ENCODE measurements at regions not wholly inside any gene's neighbourhood (a gene's known extent, or its start where the extent isn't known, plus 50 kb on each side); places are given as distances from the start of the nearest gene placed in this dataset.
"Not testable (repeated sequence)": the region's sequence is repeated elsewhere in the genome, so short reads cannot be mapped to it uniquely, and the experiment has no call there.

GRCh38 chr3:22373182-22373581 lies 622.2 kb upstream of the ZNF385D start:
- no peak overlapping the region for H3K4me3 ChIP-seq (ENCODE audit: low read depth, low read length)

DNA sequence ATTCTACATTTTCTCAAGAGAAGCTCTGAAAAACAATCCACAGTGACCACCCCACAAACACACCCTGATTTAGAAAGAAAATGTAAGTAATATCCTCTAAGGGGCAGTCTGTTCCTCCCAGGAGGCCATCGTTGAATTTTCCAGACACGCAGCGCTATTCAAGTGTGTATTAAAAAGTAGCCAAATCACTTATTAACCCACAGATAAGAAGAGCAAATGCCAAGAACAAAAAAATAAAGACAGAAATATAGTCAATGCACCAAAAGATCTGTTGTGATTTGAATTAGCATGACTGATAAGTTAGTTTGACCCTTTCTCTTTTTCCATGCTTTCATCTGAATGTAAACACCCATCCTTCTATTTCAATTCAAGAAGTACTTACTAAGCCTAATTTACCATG lies 622.8 kb upstream of the ZNF385D start:
- no peak overlapping the region for H3K4me3 ChIP-seq (ENCODE audit: low read depth, low read length)

DNA sequence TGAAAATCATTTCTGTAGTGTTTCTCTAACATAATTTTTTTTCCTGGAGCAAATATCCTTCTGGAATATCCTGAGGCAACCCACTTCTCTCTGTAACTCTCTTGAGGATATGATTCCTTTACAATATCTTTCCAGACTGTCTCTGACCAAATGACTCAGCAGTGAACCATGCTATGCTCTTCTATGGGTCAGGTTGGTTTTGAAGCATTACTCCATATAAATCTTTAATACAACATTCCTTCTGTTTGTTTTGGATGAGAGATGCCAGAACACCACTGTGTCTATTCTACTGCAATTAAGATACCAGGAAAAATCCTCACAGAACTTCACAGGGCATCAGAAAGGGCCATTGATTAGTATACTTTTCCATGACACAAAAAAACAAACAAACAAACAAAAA lies 626.4 kb upstream of the ZNF385D start:
- H3K4me3 ChIP-seq (ENCODE audit: low read depth, low read length) = no peak overlapping the region

DNA sequence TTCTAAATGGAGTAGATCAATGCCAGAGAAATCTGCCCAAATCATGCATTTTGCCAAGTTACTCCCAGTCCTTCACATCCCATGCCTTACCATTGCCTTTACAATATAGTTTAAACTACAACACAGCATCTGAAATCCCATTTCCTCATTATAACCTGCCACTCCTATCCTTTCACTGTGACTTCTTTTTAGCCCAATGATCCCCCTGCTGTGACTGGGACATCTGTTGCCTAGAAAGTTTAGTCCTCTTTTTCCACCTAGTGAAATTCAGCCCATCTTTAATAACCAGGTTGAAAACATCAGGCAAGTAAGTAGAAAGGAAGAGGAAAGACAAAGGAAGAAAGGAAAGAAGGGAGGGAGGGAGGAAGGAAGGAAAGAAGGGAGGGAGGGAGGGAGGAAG lies 627.9 kb upstream of the ZNF385D start:
- no peak overlapping the region for H3K4me3 ChIP-seq (ENCODE audit: low read depth, low read length)

DNA sequence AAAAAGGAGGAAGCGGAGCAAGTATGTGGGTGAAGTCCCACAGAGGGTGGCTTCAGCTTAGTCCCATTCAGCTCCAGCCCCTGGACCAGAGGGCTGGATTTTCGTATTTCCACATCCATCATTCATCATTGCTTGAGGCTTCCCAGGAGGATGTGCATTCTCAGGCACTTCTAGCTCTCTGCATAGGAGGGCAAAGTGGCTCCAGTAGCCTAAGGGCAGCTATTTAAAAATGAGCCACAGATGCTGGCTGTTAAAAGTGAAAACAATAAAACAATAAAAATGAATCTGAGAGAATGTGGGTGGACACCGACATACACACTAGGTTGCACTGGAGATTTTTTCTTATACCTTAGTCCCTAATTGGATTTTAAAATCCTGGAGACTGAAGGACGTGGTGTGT lies 629.2 kb upstream of the ZNF385D start:
- H3K4me3 ChIP-seq (ENCODE audit: low read depth, low read length) = no peak overlapping the region

GRCh38 chr3:22381564-22381963 lies 630.6 kb upstream of the ZNF385D start:
- H3K4me3 ChIP-seq (ENCODE audit: low read depth, low read length) = not testable (repeated sequence)

- no peak overlapping the region for H3K4me3 ChIP-seq (ENCODE audit: low read depth, low read length)
Measured at GRCh38 chr3:22383285-22383684, 632.3 kb upstream of the ZNF385D start.

- H3K4me3 ChIP-seq (ENCODE audit: low read depth, low read length) = no peak overlapping the region
Measured at GRCh38 chr3:22386107-22386506, 635.1 kb upstream of the ZNF385D start.

- no peak overlapping the region for H3K4me3 ChIP-seq (ENCODE audit: low read depth, low read length)
Measured at GRCh38 chr3:22392286-22392685, 641.3 kb upstream of the ZNF385D start.

GRCh38 chr3:22392859-22393258 lies 641.8 kb upstream of the ZNF385D start:
- no peak overlapping the region for H3K4me3 ChIP-seq (ENCODE audit: low read depth, low read length)

DNA sequence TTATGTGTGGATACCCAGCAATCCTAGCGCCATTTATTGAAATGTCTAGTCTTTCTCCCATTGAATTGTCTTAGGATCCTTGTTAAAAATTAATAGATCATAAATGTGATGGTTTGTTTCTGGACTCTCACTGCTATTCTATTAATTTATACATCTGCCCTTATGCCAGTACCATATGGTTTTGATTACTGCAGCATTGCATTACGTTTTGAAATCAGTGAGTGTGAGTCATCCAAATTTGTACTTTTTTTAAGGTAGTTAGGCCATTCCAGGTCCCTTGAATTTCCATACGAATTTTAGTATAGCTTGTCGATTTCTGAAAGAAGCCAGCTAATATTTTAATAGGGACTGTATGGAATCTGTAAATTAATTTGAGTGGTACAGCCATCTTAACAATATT lies 648.6 kb upstream of the ZNF385D start:
- H3K4me3 ChIP-seq (ENCODE audit: low read depth, low read length) = no peak overlapping the region

GRCh38 chr3:22401499-22401898 lies 650.5 kb upstream of the ZNF385D start:
- H3K4me3 ChIP-seq (ENCODE audit: low read depth, low read length) = no peak overlapping the region

GRCh38 chr3:22414239-22414638 lies 663.2 kb upstream of the ZNF385D start:
- no peak overlapping the region for H3K4me3 ChIP-seq (ENCODE audit: low read depth, low read length)

DNA sequence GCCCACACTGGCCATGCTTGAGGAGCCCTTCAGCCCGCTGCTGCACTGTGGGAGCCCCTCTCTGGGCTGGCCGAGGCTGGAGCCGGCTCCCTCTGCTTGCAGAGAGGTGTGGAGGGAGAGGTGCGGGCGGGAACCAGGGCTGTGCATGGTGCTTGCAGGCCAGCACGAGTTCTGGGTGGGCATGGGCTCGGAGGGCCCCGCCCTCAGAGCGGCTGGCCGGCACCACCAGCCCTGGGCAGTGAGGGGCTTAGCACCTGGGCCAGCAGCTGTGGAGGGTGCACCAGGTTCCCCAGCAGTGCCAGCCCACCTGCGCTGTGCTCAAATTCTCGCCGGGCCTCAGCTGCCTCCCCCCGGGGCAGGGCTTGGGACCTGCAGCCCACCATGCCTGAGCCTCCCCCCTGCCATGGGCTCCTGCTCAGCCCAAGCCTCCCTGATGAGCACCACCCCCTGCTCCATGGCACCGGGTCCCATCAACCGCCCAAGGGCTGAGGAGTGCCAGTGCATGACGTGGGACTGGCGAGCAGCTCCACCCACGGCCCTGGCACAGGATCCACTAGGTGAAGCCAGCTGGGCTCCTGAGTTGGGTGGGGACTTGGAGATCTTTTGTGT lies 665.9 kb upstream of the ZNF385D start:
- H3K4me3 ChIP-seq (ENCODE audit: low read depth, low read length) = not testable (repeated sequence)

GRCh38 chr3:22419261-22419660 lies 668.3 kb upstream of the ZNF385D start:
- no peak overlapping the region for H3K4me3 ChIP-seq (ENCODE audit: low read depth, low read length)

DNA sequence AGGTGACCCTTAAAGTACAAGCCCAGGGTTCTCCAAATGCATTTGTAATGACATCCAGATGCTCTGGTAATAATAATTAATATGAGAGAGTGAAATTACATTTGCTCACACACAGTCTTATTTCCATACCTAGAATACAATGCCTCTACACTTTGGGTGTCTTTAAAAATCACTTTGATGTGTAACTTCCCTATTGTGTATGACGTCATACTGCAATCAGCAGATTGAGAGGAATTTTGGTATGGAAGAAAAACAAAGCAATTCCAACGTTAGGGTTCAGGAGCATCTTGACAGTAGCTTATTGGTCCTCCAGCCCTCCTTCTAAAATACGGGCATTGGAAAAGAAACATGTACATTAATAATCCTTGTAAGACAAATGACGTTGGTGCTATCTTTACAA lies 670.6 kb upstream of the ZNF385D start:
- H3K4me3 ChIP-seq (ENCODE audit: low read depth, low read length) = no peak overlapping the region

DNA sequence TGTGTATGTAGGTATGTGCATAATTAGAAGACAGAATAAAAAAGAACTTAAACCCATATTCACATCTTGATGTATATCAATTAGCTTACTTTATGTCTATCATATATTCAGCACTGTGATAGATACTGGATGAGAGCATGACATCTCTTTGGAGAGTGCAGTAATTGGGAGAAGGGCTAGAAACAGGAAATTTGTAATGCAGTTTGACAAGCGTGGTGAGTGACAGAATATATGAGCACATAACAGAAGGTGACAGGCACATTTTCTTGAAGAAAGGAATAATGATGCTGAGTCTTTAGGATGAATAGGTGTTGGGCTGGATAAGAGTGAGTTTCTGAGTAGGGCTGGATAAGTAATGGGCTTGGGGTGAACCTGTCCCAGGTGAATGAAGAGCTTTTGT lies 680.3 kb upstream of the ZNF385D start:
- H3K4me3 ChIP-seq (ENCODE audit: low read depth, low read length) = no peak overlapping the region

GRCh38 chr3:22439626-22440025 lies 688.6 kb upstream of the ZNF385D start:
- H3K4me3 ChIP-seq (ENCODE audit: low read depth, low read length) = no peak overlapping the region

DNA sequence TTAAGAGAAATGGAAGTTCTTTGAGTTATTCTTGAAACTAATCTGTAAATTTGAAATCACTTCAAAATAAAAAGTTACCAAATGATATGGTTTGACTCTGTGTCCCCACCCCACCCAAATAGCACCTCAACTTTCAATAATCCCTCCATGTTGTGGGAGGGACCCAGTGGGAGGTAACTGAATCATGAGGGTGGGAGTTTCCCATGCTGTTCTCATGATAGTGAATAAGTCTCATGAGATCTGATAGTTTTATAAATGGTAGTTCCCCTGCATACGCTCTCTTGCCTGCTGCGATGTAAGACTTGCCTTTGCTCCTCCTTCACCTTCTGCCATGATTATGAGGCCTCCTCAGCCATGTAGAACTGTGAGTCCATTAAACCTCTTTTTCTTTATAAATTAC lies 690.7 kb upstream of the ZNF385D start:
- H3K4me3 ChIP-seq (ENCODE audit: low read depth, low read length) = no peak overlapping the region

DNA sequence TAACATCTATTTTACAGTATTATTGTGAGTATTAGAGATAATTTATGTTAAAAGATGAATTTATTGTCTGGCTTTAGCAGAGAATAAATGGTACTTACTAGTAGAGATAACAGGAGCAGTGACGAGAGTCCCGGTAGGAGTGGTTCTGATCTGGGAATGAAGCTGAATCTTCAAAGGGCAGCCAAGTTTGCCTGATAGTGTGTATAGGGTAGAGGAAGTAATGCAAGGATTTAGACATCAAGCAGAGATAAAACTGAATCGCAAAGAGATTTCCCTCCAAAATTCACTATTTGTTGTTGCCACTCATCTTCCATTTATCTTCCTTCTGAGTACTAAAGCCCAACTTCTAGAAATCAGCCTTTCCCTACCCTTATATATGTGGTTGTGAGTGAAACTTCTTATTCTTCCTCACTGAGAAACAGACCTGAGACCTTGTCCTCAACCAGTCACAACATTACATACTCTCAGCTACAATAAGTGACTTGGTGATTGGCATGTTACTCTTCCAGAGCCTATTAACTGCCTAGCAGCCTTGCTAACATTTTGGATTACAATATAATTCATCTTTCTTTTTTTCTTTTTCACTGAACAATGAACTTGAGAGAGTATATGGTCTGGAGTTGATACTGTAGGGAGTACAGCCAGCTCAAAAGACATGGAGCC lies 692.7 kb upstream of the ZNF385D start:
- H3K4me3 ChIP-seq (ENCODE audit: low read depth, low read length) = no peak overlapping the region

DNA sequence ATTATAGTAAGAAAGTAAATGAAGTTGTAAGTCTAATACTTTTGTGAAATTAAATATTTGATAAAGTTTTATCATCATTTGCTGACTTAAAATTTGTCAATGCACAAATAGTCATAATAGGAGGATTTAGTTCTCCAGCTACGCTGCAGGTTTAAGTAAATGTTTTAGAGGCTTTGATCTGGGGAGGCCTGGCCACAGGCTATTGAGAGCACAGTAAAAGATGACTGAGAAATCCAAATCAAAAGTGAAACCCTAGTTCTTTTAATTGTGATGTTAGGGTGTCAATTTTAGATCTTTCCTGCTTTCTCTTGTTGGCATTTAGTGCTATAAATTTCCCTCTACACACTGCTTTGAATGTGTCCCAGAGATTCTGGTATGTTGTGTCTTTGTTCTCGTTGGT lies 694.3 kb upstream of the ZNF385D start:
- H3K4me3 ChIP-seq (ENCODE audit: low read depth, low read length) = not testable (repeated sequence)

- no peak overlapping the region for H3K4me3 ChIP-seq (ENCODE audit: low read depth, low read length)
Measured at GRCh38 chr3:22450786-22451400, 699.9 kb upstream of the ZNF385D start.

DNA sequence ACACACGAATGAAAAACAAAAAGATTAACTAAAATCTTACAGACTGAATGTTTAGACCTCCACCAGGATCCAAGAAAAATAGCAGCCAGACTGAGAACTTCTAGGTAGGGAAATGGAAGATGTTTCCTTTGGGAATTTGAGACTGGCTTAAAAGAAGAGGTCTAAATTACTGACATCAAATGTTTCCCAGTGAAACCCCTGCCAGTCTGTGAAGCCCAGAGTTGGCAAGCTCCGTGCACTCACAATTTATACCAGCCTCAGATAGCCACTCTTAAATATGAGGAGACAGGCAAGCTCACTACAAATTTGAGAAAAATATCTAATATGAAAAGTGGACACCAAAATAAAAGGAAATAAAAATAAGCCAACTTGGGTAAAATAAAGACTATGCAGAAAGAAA lies 700.5 kb upstream of the ZNF385D start:
- no peak overlapping the region for H3K4me3 ChIP-seq (ENCODE audit: low read depth, low read length)

Measured in iPS-11a (cell line).